HEK293 (cell line): ENCODE measurements at regions not wholly inside any gene's neighbourhood (a gene's known extent, or its start where the extent isn't known, plus 50 kb on each side); places are given as distances from the start of the nearest gene placed in this dataset.
"Not testable (repeated sequence)": the region's sequence is repeated elsewhere in the genome, so short reads cannot be mapped to it uniquely, and the experiment has no call there.

Experiments used
- CTCF ChIA-PET: fragments of 350-600 bp; formaldehyde crosslinking; extraction: SDS; loops from one replicate; lab custom pipeline; 2021; ENCODE audit warnings: antibody characterized with exemption; lab: Yijun Ruan, JAX
- POLR2A ChIA-PET: fragments of 300-600 bp; formaldehyde crosslinking; extraction: SDS; loops from one replicate; lab custom pipeline; 2020; ENCODE audit warnings: antibody characterized with exemption, inconsistent platforms; lab: Yijun Ruan, JAX
- H3K27ac ChIP-seq: fragments of 200-500 bp; sonication (Bioruptor generic); 2 replicates; pipeline ENCODE4 v1.5.1; 2014; ENCODE audit warnings: low read depth, low read length, control low read depth, inconsistent platforms; ENCODE audit errors: extremely low read depth
- H3K36me3 ChIP-seq, 2 experiments: fragments of 200-500 bp in 1 of 2; sonication (Bioruptor generic) in 1 of 2; 1 replicate in 1 of 2; 2 replicates in 1 of 2; pipeline ENCODE4 v1.5.1; 2014 to 2017; ENCODE audit warnings: inconsistent platforms in 2 of 2, low read length in 2 of 2; ENCODE audit not compliant: control insufficient read depth in 2 of 2, insufficient read depth in 1 of 2
- H3K4me1 ChIP-seq: fragments of 200-500 bp; sonication (Bioruptor generic); 2 replicates; pipeline ENCODE4 v1.5.1; 2014; ENCODE audit warnings: mild to moderate bottlenecking, low read length, inconsistent platforms; ENCODE audit not compliant: control insufficient read depth, insufficient read depth
- H3K4me3 ChIP-seq: 2 replicates; pipeline ENCODE4 v1.5.1; 2011; ENCODE audit warnings: low read depth, mild to moderate bottlenecking, control low read depth, low read length, moderate library complexity
- H3K9me3 ChIP-seq: fragments of 200-500 bp; sonication (Bioruptor generic); 2 replicates; pipeline ENCODE4 v1.5.1; 2014; ENCODE audit warnings: low read depth, low read length, inconsistent platforms; ENCODE audit not compliant: control insufficient read depth, insufficient read depth
- SP3 ChIP-seq: fragments of 450-650 bp; formaldehyde crosslinking; IDR thresholded peaks from 2 replicates; pipeline ENCODE4 v1.5.1; 2016; ENCODE audit warnings: missing biosample characterization, missing genetic modification characterization
- ZBTB17 ChIP-seq: fragments of 450-650 bp; formaldehyde crosslinking; IDR thresholded peaks from 2 replicates; pipeline ENCODE4 v1.5.1; 2016; ENCODE audit warnings: missing biosample characterization, missing genetic modification characterization
- ZBTB48 ChIP-seq: fragments of 450-650 bp; formaldehyde crosslinking; IDR thresholded peaks from 2 replicates; pipeline ENCODE4 v1.5.1; 2016; ENCODE audit warnings: missing biosample characterization, missing genetic modification characterization
- ZNF121 ChIP-seq: fragments of 450-650 bp; formaldehyde crosslinking; IDR thresholded peaks from 2 replicates; pipeline ENCODE4 v1.5.1; 2016; ENCODE audit warnings: missing biosample characterization, missing genetic modification characterization
- ZNF37A ChIP-seq: fragments of 450-650 bp; IDR thresholded peaks from 2 replicates; pipeline ENCODE4 v1.5.1; 2018; ENCODE audit warnings: missing biosample characterization, missing genetic modification characterization
- ZNF391 ChIP-seq: fragments of 450-650 bp; formaldehyde crosslinking; IDR thresholded peaks from 2 replicates; pipeline ENCODE4 v1.5.1; 2016; ENCODE audit warnings: low read depth, missing biosample characterization, missing genetic modification characterization, borderline replicate concordance
- ZNF433 ChIP-seq: fragments of 450-650 bp; formaldehyde crosslinking; IDR thresholded peaks from 2 replicates; pipeline ENCODE4 v1.5.1; 2016; ENCODE audit warnings: missing biosample characterization, missing genetic modification characterization, low read depth
- ZNF48 ChIP-seq: fragments of 450-650 bp; formaldehyde crosslinking; IDR thresholded peaks from 2 replicates; pipeline ENCODE4 v1.5.1; 2016; ENCODE audit warnings: missing biosample characterization, missing genetic modification characterization
- ZNF529 ChIP-seq: fragments of 450-650 bp; formaldehyde crosslinking; IDR thresholded peaks from 2 replicates; pipeline ENCODE4 v1.5.1; 2017; ENCODE audit warnings: missing genetic modification characterization, missing biosample characterization; ENCODE audit not compliant: insufficient replicate concordance
- ZNF629 ChIP-seq: fragments of 450-650 bp; formaldehyde crosslinking; IDR thresholded peaks from 2 replicates; pipeline ENCODE4 v1.5.1; 2017; ENCODE audit warnings: missing biosample characterization, missing genetic modification characterization
- ZNF654 ChIP-seq: fragments of 450-650 bp; formaldehyde crosslinking; IDR thresholded peaks from 2 replicates; pipeline ENCODE4 v1.5.1; 2016; ENCODE audit warnings: low read depth, missing biosample characterization, missing genetic modification characterization
- ZXDB ChIP-seq: fragments of 450-650 bp; formaldehyde crosslinking; IDR thresholded peaks from 2 replicates; pipeline ENCODE4 v1.5.1; 2016; ENCODE audit warnings: missing biosample characterization, missing genetic modification characterization
- TF ChIP-seq, protein P1 (sequence below): fragments of 450-650 bp; formaldehyde crosslinking; IDR thresholded peaks from 2 replicates; pipeline ENCODE4 v1.5.1; 2016; ENCODE audit warnings: missing biosample characterization, missing genetic modification characterization
- TF ChIP-seq, protein P2 (sequence below): fragments of 450-650 bp; formaldehyde crosslinking; IDR thresholded peaks from 2 replicates; pipeline ENCODE4 v1.5.1; 2016; ENCODE audit warnings: missing biosample characterization, missing genetic modification characterization
- TF ChIP-seq, protein P3 (sequence below): fragments of 450-650 bp; formaldehyde crosslinking; IDR thresholded peaks from 2 replicates; pipeline ENCODE4 v1.5.1; 2016; ENCODE audit warnings: missing biosample characterization, missing genetic modification characterization
- TF ChIP-seq, protein P4 (sequence below): fragments of 450-650 bp; formaldehyde crosslinking; IDR thresholded peaks from 2 replicates; pipeline ENCODE4 v1.5.1; 2016; ENCODE audit warnings: missing biosample characterization, missing genetic modification characterization
- TF ChIP-seq, protein P5 (sequence below): fragments of 450-650 bp; formaldehyde crosslinking; IDR thresholded peaks from 2 replicates; pipeline ENCODE4 v1.5.0; 2017; ENCODE audit warnings: missing biosample characterization, missing genetic modification characterization, borderline replicate concordance
- TF ChIP-seq, protein P6 (sequence below): fragments of 450-650 bp; formaldehyde crosslinking; IDR thresholded peaks from 2 replicates; pipeline ENCODE4 v1.5.1; 2016; ENCODE audit warnings: missing biosample characterization, missing genetic modification characterization

DNA sequence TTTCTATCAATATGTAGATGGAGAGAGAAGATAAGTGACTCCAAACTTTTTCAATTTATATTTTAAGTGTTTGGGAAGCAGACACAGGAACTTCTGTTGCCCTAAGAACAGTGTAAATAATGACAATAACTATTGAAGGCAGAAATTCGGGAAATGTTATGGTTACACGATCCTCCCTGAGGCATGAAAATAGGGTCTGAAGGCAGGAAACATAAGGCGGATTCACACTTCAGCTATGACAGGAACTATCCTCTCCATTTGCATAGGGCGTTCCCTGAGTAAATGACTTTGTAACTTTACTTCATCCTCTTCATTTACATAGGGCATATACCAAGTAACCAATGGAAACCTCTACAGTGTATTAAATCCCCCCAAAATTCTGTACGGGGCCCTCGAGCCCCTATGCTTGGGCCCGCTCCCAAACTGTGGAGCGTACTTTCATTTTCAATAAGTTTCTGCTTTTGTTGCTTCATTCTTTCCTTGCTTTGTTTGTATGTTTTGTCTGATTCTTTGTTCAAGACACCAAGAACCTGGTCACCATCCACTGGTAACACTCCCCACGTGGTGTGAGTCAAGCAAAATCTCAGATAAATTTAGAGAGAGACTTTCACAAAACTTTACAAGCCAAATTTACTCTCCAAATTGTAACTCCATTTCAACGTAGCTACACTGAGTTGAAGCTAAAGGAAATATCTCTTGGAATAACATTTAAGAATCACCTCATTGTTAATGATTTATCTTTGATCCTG lies 2504.3 kb downstream of the ARAP2 start:
- H3K27ac ChIP-seq = no peak overlapping the region
- TF ChIP-seq ZNF121 (tag by site-specific recombination) = no peak
- TF ChIP-seq, protein P1, sequence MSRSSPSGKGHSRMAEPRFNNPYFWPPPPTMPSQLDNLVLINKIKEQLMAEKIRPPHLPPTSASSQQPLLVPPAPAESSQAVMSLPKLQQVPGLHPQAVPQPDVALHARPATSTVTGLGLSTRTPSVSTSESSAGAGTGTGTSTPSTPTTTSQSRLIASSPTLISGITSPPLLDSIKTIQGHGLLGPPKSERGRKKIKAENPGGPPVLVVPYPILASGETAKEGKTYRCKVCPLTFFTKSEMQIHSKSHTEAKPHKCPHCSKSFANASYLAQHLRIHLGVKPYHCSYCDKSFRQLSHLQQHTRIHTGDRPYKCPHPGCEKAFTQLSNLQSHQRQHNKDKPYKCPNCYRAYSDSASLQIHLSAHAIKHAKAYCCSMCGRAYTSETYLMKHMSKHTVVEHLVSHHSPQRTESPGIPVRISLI (tag by site-specific recombination) = no peak
- TF ChIP-seq ZNF529 = no peak
- no peak for TF ChIP-seq ZNF654 (tag by site-specific recombination)
- no peak for TF ChIP-seq ZNF37A (tag by site-specific recombination)
- no peak for TF ChIP-seq ZNF629 (tag by site-specific recombination)
- no peaks in the 10 kb centered on the region for H3K9me3 ChIP-seq
- ChIA-PET POLR2A (no interaction called here), CTCF (no interaction called here)
- no peaks in the 10 kb centered on the region for H3K4me1 ChIP-seq
- no peaks in the 10 kb centered on the region for H3K36me3 ChIP-seq
- H3K4me3 ChIP-seq = no peak overlapping the region

DNA sequence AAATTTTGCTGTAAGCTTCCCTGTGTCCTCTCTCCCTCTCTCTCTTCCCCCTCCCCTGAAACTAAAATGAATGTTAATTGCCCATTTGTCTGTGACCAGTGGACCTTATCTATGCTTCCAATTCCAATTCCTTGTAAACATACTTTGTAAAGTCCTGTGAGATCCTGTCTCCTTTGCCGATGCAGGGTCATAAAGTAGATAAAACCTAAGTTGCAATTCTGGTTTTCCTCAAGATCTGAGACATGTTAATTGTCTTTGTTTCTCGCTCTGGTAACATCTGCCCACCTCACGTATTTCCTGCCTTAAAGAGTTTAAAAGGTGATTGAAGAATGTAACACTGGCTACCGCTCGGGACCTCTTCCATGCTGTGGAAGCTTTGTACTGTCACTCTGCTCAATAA lies 2503.4 kb downstream of the ARAP2 start:
- H3K4me3 ChIP-seq, POLR2A ChIA-PET, H3K27ac ChIP-seq, H3K9me3 ChIP-seq, H3K4me1 ChIP-seq, CTCF ChIA-PET, H3K36me3 ChIP-seq: not testable (repeated sequence)

DNA sequence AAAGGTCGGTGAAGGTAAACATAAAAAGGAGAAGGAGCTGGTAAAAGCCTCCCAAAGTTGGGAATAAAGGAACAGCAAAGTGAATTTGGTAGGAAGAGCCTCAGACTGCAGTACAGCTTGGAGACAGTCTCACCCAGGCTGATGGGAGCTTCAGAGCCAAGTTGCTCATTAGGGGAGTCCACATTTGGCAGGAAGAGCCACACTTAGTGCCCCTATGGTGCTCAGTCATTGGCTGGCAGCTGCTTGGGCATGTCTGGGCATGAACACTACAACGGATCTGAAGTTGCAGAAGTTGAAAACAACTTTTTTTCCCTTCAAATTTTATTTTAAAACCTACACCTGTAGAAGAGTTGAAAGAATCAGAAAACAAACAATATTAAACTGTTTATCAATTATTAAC lies 2497.3 kb downstream of the ARAP2 start:
- Histone ChIP-seq H3K27ac (no peak overlapping the region), H3K4me3 (no peak overlapping the region), H3K36me3 (no peaks in the 10 kb centered on the region), H3K4me1 (no peaks in the 10 kb centered on the region), H3K9me3 (no peaks in the 10 kb centered on the region)
- CTCF ChIA-PET = no interaction called here
- POLR2A ChIA-PET = no interaction called here
- TF ChIP-seq ZBTB17 (tag by site-specific recombination) = no peak
- TF ChIP-seq, protein P2, sequence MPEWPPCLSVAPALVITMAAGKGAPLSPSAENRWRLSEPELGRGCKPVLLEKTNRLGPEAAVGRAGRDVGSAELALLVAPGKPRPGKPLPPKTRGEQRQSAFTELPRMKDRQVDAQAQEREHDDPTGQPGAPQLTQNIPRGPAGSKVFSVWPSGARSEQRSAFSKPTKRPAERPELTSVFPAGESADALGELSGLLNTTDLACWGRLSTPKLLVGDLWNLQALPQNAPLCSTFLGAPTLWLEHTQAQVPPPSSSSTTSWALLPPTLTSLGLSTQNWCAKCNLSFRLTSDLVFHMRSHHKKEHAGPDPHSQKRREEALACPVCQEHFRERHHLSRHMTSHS = no peak
- TF ChIP-seq, protein P3, sequence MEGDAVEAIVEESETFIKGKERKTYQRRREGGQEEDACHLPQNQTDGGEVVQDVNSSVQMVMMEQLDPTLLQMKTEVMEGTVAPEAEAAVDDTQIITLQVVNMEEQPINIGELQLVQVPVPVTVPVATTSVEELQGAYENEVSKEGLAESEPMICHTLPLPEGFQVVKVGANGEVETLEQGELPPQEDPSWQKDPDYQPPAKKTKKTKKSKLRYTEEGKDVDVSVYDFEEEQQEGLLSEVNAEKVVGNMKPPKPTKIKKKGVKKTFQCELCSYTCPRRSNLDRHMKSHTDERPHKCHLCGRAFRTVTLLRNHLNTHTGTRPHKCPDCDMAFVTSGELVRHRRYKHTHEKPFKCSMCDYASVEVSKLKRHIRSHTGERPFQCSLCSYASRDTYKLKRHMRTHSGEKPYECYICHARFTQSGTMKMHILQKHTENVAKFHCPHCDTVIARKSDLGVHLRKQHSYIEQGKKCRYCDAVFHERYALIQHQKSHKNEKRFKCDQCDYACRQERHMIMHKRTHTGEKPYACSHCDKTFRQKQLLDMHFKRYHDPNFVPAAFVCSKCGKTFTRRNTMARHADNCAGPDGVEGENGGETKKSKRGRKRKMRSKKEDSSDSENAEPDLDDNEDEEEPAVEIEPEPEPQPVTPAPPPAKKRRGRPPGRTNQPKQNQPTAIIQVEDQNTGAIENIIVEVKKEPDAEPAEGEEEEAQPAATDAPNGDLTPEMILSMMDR (tag by site-specific recombination) = no peak
- TF ChIP-seq SP3 (tag by site-specific recombination) = no peak
- TF ChIP-seq, protein P4, sequence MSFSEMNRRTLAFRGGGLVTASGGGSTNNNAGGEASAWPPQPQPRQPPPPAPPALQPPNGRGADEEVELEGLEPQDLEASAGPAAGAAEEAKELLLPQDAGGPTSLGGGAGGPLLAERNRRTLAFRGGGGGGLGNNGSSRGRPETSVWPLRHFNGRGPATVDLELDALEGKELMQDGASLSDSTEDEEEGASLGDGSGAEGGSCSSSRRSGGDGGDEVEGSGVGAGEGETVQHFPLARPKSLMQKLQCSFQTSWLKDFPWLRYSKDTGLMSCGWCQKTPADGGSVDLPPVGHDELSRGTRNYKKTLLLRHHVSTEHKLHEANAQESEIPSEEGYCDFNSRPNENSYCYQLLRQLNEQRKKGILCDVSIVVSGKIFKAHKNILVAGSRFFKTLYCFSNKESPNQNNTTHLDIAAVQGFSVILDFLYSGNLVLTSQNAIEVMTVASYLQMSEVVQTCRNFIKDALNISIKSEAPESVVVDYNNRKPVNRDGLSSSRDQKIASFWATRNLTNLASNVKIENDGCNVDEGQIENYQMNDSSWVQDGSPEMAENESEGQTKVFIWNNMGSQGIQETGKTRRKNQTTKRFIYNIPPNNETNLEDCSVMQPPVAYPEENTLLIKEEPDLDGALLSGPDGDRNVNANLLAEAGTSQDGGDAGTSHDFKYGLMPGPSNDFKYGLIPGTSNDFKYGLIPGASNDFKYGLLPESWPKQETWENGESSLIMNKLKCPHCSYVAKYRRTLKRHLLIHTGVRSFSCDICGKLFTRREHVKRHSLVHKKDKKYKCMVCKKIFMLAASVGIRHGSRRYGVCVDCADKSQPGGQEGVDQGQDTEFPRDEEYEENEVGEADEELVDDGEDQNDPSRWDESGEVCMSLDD (tag by site-specific recombination) = no peak
- no peak for TF ChIP-seq ZBTB48 (tag by site-specific recombination)
- TF ChIP-seq, protein P5, sequence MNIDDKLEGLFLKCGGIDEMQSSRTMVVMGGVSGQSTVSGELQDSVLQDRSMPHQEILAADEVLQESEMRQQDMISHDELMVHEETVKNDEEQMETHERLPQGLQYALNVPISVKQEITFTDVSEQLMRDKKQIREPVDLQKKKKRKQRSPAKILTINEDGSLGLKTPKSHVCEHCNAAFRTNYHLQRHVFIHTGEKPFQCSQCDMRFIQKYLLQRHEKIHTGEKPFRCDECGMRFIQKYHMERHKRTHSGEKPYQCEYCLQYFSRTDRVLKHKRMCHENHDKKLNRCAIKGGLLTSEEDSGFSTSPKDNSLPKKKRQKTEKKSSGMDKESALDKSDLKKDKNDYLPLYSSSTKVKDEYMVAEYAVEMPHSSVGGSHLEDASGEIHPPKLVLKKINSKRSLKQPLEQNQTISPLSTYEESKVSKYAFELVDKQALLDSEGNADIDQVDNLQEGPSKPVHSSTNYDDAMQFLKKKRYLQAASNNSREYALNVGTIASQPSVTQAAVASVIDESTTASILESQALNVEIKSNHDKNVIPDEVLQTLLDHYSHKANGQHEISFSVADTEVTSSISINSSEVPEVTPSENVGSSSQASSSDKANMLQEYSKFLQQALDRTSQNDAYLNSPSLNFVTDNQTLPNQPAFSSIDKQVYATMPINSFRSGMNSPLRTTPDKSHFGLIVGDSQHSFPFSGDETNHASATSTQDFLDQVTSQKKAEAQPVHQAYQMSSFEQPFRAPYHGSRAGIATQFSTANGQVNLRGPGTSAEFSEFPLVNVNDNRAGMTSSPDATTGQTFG (tag by site-specific recombination) = no peak
- TF ChIP-seq, protein P6, sequence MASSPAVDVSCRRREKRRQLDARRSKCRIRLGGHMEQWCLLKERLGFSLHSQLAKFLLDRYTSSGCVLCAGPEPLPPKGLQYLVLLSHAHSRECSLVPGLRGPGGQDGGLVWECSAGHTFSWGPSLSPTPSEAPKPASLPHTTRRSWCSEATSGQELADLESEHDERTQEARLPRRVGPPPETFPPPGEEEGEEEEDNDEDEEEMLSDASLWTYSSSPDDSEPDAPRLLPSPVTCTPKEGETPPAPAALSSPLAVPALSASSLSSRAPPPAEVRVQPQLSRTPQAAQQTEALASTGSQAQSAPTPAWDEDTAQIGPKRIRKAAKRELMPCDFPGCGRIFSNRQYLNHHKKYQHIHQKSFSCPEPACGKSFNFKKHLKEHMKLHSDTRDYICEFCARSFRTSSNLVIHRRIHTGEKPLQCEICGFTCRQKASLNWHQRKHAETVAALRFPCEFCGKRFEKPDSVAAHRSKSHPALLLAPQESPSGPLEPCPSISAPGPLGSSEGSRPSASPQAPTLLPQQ (tag by site-specific recombination) = no peak
- no peak for TF ChIP-seq ZXDB (tag by site-specific recombination)
- no peak for TF ChIP-seq ZNF433 (tag by site-specific recombination)
- TF ChIP-seq ZNF391 = no peak
- TF ChIP-seq ZNF48 (tag by site-specific recombination) = no peak
